Astrocyte (in vitro differentiated cells and primary cell): ENCODE measurements at regions not wholly inside any gene's neighbourhood (a gene's known extent, or its start where the extent isn't known, plus 50 kb on each side); places are given as distances from the start of the nearest gene placed in this dataset.

ENCODE experiments used
- CTCF ChIP-seq: IDR thresholded peaks from 2 replicates; pipeline ENCODE4 v1.5.1; 2011; ENCODE audit warnings: low read depth, mild to moderate bottlenecking, inconsistent platforms, low read length, moderate library complexity; ENCODE audit not compliant: insufficient read depth
- EZH2 ChIP-seq: IDR thresholded peaks from 2 replicates; pipeline ENCODE4 v1.6.1; 2012; ENCODE audit warnings: mild to moderate bottlenecking, low read length, inconsistent platforms; ENCODE audit not compliant: insufficient read depth

GRCh38 chr4:188976644-188977115 lies 837.4 kb downstream of the TRIML1 start:
- TF ChIP-seq CTCF (no peak), EZH2 (no peak)
